ENCODE measurements at regions not wholly inside any gene's neighbourhood (a gene's known extent, or its start where the extent isn't known, plus 50 kb on each side); places are given as distances from the start of the nearest gene placed in this dataset.

GRCh38 chr5:125722550-125722949 is 700.7 kb upstream of the GRAMD2B start:
- TF ChIP-seq CTCF (IDR thresholded peaks at IDR 0.05) (no peak), EP300 (IDR thresholded peaks at IDR 0.05) (no peak)

Data from esophagus muscularis mucosa (tissue), 3 donors.